Heart right ventricle (tissue), 16 donors: ENCODE measurements at regions not wholly inside any gene's neighbourhood (a gene's known extent, or its start where the extent isn't known, plus 50 kb on each side); places are given as distances from the start of the nearest gene placed in this dataset.
"Not testable (repeated sequence)": the region's sequence is repeated elsewhere in the genome, so short reads cannot be mapped to it uniquely, and the experiment has no call there.

Experiments
- ATAC-seq, 8 donors: fragments of 200-7000 bp; cut with Tn5 transposase; one replicate each; pipeline ENCODE4 v1.9.1; 2020; ENCODE audit warnings: mild to moderate bottlenecking in 8 of 8, moderate library complexity in 8 of 8, moderate number of reproducible peaks in 1 of 8
- DNase-seq, 2 donors: peaks; one replicate each; pipeline ENCODE4 v3.0.0-alpha.2; 2020
- H3K27ac ChIP-seq, 10 donors: fragments of 200-600 bp; sonication (generic) in 2 of 10; one replicate each; pipeline versions ENCODE4 v1.5.0 to v1.8.0; 2020 to 2022; ENCODE audit warnings: mild to moderate bottlenecking in 3 of 10
- H3K27me3 ChIP-seq, 7 donors: fragments of 200-600 bp; one replicate each; pipeline ENCODE4 v1.8.0; 2021 to 2022; ENCODE audit warnings: mild to moderate bottlenecking in 2 of 7
- H3K36me3 ChIP-seq, 9 donors: fragments of 200-600 bp; sonication (generic) in 1 of 9; one replicate each; pipeline versions ENCODE4 v1.5.0 to v1.8.0; 2020 to 2022; ENCODE audit warnings: mild to moderate bottlenecking in 2 of 9
- H3K4me1 ChIP-seq, 9 donors: fragments of 200-600 bp; sonication (generic) in 1 of 9; one replicate each; pipeline versions ENCODE4 v1.5.0 to v1.8.0; 2020 to 2022; ENCODE audit warnings: mild to moderate bottlenecking in 4 of 9
- H3K4me3 ChIP-seq, 10 donors: fragments of 200-600 bp; sonication (generic) in 2 of 10; one replicate each; pipeline versions ENCODE4 v1.5.0 to v1.8.0; 2020 to 2022; ENCODE audit warnings: mild to moderate bottlenecking in 7 of 10, moderate library complexity in 2 of 10
- H3K9me3 ChIP-seq, 11 donors: fragments of 200-600 bp in 10 of 11; sonication (generic) in 2 of 11; one replicate each; pipeline versions ENCODE4 v1.5.0 to v1.8.0; 2013 to 2022; ENCODE audit warnings: mild to moderate bottlenecking in 2 of 11, control low read depth in 1 of 11, moderate library complexity in 1 of 11
- CTCF ChIP-seq, 9 donors: fragments of 200-600 bp; sonication (generic) in 2 of 9; IDR thresholded peaks; one replicate each; pipeline versions ENCODE4 v1.5.0 to v1.8.0; 2021 to 2022; ENCODE audit warnings: antibody characterized with exemption in 9 of 9, mild to moderate bottlenecking in 5 of 9, moderate library complexity in 1 of 9
- WGBS, 2 donors: extraction: QIAGEN DNeasy Blood & Tissue Kit; methylation state at CpG; one replicate each; pipeline ENCODE4 v1.1.7; 2013; ENCODE audit warnings: inconsistent platforms in 1 of 2; 5-methylcytosine and 5-hydroxymethylcytosine counted together
- intact Hi-C, 10 donors: fragments of 100-400 bp; cut with DNase I; formaldehyde crosslinking; loops; one replicate each; pipeline versions ENCODE4 v1.11.1 to v1.14.2; 2022
- donor health status: Arrhythmogenic right ventricular cardiomyopathy.
- donor health status: ischemic (EF 13 %, LVEDD 7.1; RV severe dilation, severe dysfunction).
- donor health status: healthy with polysubstance abuse.
- donor health status: DM: no; HTN: yes; CAD: no.
- donor health status: DM: no; HTN: no; CAD: no.
- donor health status: ischemic (EF 25% LVEDD 6.9; RV normal size, moderate dysfunction).
- donor health status: ischemic (EF 25% LVEDD 5.7; RV mildly dilated, moderate dysfunction).
- donor health status: healthy.
- donor health status: DM: yes; HTN: yes; CAD: no.
- donor health status: Ischemic cardiomyopathy.
- donor health status: ischemic (EF 35%, LVEDD 5.7; RV mildly dilated, moderate dysfunction).
- donor health status: nonischemic (EF 11% LVEDD 7.7; RV severe dilation, severe dysfunction).
- donor health status: DM: yes; HTN: yes; CAD: no.
- donor health status: PGD.
- donor health status: ischemic (EF 29% LVEDD 5.4; RV normal size, mild dysfunction).
- donor health status: nonischemic (EF 23%, LVEDD 6.1; RV moderate dilation, normal function).

- DNase-seq (no peak), ATAC-seq (no peak)
- no peak for TF ChIP-seq CTCF (IDR thresholded peaks at IDR 0.05)
- H3K4me1 ChIP-seq = no peaks in the 10 kb centered on the region
- intact Hi-C loops = no loop called here
- H3K27ac ChIP-seq = no peak overlapping the region
- H3K4me3 ChIP-seq = no peak overlapping the region
- WGBS, 2 donors = 84 to 89% methylated on average over 5 of the region's 5 CpGs
- peaks cover 0 to 11% (median 0%) of the 10 kb centered on the region in 11 donors for H3K9me3 ChIP-seq
- peaks cover 0 to 5% (median 0%) of the 10 kb centered on the region in 7 donors for H3K27me3 ChIP-seq
- H3K36me3 ChIP-seq = no peaks in the 10 kb centered on the region
Measured at GRCh38 chr6:115750946-115751345, 309.7 kb downstream of the FRK start.

GRCh38 chr6:115750292-115750691 is 310.4 kb downstream of the FRK start:
- WGBS, 2 donors = 80% methylated on average over 1 of the region's 1 CpG
- Histone ChIP-seq H3K36me3 (no peaks in the 10 kb centered on the region), H3K4me1 (no peaks in the 10 kb centered on the region), H3K9me3 (peaks cover 0 to 16% (median 0%) of the 10 kb centered on the region in 11 donors), H3K27me3 (peaks cover 0 to 5% (median 0%) of the 10 kb centered on the region in 7 donors), H3K27ac (no peak overlapping the region), H3K4me3 (no peak overlapping the region)
- no peak for ATAC-seq
- no peak for DNase-seq
- no peak for TF ChIP-seq CTCF (IDR thresholded peaks at IDR 0.05)
- intact Hi-C loops = no loop called here

DNA sequence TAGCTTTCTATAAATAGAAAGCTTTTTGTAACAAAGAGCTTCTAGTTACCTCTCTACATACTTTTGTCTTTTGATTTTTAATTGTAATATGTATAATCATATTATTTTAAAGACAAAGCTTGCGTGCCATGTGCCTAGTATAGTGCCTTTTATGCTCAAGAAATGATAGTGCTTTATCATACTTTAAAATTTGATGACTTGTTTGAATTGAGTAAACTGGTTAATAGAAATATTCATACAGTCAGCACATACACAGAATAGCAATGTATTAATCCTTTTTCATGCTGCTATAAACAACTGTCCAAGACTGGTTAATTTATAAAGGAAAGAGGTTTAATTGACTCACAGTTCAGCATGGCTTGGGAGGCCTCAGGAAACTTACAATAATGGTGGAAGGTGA is 313.0 kb downstream of the FRK start:
- intact Hi-C loops = no loop called here
- DNase-seq = no peak
- Histone ChIP-seq H3K27ac (no peak overlapping the region), H3K36me3 (no peaks in the 10 kb centered on the region), H3K4me3 (no peak overlapping the region), H3K9me3 (peaks cover 0 to 17% (median 0%) of the 10 kb centered on the region in 11 donors), H3K27me3 (no peaks in the 10 kb centered on the region), H3K4me1 (no peaks in the 10 kb centered on the region)
- ATAC-seq = no peak
- 0% methylated on average over 1 of the region's 1 CpG for WGBS, 2 donors
- no peak for TF ChIP-seq CTCF (IDR thresholded peaks at IDR 0.05)

GRCh38 chr6:115746583-115746982 is 314.1 kb downstream of the FRK start:
- H3K27me3 ChIP-seq, H3K27ac ChIP-seq, DNase-seq, H3K4me1 ChIP-seq, intact Hi-C loops, ATAC-seq, H3K4me3 ChIP-seq, H3K36me3 ChIP-seq: not testable (repeated sequence)
- peaks cover 0 to 17% (median 0%) of the 10 kb centered on the region in 11 donors for H3K9me3 ChIP-seq
- WGBS, 2 donors = 71 to 78% methylated on average over 3 of the region's 3 CpGs

DNA sequence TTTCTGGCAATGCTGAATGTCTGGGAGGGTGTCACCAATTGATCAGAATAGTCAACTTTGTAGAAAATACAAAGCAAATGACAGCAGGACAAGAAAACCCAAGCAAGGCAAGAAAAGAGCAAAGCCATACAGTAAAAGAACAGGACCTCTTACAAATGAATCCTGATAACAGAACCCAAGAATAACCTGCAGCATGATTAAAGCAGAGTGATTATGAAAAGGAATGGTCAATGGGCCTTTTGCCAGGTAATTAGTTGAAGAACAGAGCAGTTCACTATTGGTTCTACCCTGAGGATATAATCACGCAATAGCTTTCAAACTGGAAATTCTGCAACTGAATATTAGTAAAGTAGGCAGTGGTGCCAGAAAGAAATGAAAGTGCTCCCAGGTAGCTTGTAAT is 319.8 kb downstream of the FRK start:
- Histone ChIP-seq H3K36me3 (no peaks in the 10 kb centered on the region), H3K9me3 (peaks cover 0 to 16% (median 0%) of the 10 kb centered on the region in 11 donors), H3K4me1 (no peaks in the 10 kb centered on the region), H3K27ac (no peak overlapping the region), H3K4me3 (no peak overlapping the region), H3K27me3 (no peaks in the 10 kb centered on the region)
- no peak for ATAC-seq
- whole genome bisulfite sequencing, 2 donors = 63 to 68% methylated on average over 1 of the region's 1 CpG
- TF ChIP-seq CTCF (IDR thresholded peaks at IDR 0.05) = no peak
- DNase-seq = no peak
- intact Hi-C loops = no loop called here
